ENCODE measurements at regions not wholly inside any gene's neighbourhood (a gene's known extent, or its start where the extent isn't known, plus 50 kb on each side); places are given as distances from the start of the nearest gene placed in this dataset.

- H3K4ac ChIP-seq (replicated peaks; ENCODE audit: insufficient read length, low read depth, low read length): no peak overlapping the region
- no peaks in the 10 kb centered on the region for H3K79me1 ChIP-seq (ENCODE audit: low read depth, low read length)
- H3K4me2 ChIP-seq (ENCODE audit: insufficient read depth in 1 of 2, low read depth in 2 of 2, low read length in 2 of 2): no peak overlapping the region
- H2BK15ac ChIP-seq (ENCODE audit: low read length): no peak overlapping the region
- no peak overlapping the region for H2AK5ac ChIP-seq (ENCODE audit: low read depth, low read length)
- H3K4me1 ChIP-seq (replicated peaks in 1 of 4; ENCODE audit: control insufficient read depth in 3 of 4, insufficient read depth in 4 of 4, low read length in 3 of 4): peaks cover 0 to 3% (median 0%) of the 10 kb centered on the region in 4 experiments; a peak in 1 of 7 replicates
- no peak overlapping the region for H3K4me3 ChIP-seq (ENCODE audit: extremely low read depth in 1 of 4, insufficient read depth in 2 of 4, low read depth in 3 of 4, low read length in 4 of 4)
- no peak overlapping the region for H4K8ac ChIP-seq (ENCODE audit: extremely low read depth, insufficient read depth, low read length)
- no peak overlapping the region for H2AFZ ChIP-seq (ENCODE audit: low read length)
- no peaks in the 10 kb centered on the region for H3K27me3 ChIP-seq (replicated peaks in 1 of 4; ENCODE audit: control insufficient read depth in 3 of 4, extremely low read depth in 1 of 4, insufficient read depth in 3 of 4, low read length in 3 of 4)
- no peak overlapping the region for H4K91ac ChIP-seq (replicated peaks; ENCODE audit: insufficient read length, low read length)
- no peaks in the 10 kb centered on the region for H3K36me3 ChIP-seq (ENCODE audit: control insufficient read depth in 2 of 4, insufficient read depth in 4 of 4, low read length in 3 of 4)
- TF ChIP-seq SP4 (IDR thresholded peaks at IDR 0.05; ENCODE audit: low read length): no peak
- TF ChIP-seq ATF3 (IDR thresholded peaks at IDR 0.05; ENCODE audit: insufficient read depth, low read depth, low read length): no peak
- no peak for TF ChIP-seq SIRT6 (IDR thresholded peaks at IDR 0.05; ENCODE audit: low read length)
- TF ChIP-seq ZNF274 (IDR thresholded peaks at IDR 0.05; ENCODE audit: borderline replicate concordance, extremely low read depth, low read length): no peak
- no peak for TF ChIP-seq GTF2F1 (IDR thresholded peaks at IDR 0.05; ENCODE audit: borderline replicate concordance, low read depth, low read length)
- no peak for TF ChIP-seq BACH1 (IDR thresholded peaks at IDR 0.05; ENCODE audit: low read length)
- TF ChIP-seq TBP (IDR thresholded peaks at IDR 0.05; ENCODE audit: low read depth, low read length): no peak
- TF ChIP-seq TCF12 (IDR thresholded peaks at IDR 0.05; ENCODE audit: low read depth, low read length): no peak
- no peak for TF ChIP-seq CBX8 (IDR thresholded peaks at IDR 0.05; ENCODE audit: borderline replicate concordance, low read depth, low read length)
- no peak for TF ChIP-seq CHD1 (IDR thresholded peaks at IDR 0.05; ENCODE audit: low read depth, low read length)
- TF ChIP-seq CTBP2 (IDR thresholded peaks at IDR 0.05; ENCODE audit: borderline replicate concordance, insufficient read depth, insufficient read length, low read length): no peak
- TF ChIP-seq YY1 (IDR thresholded peaks at IDR 0.05; ENCODE audit: low read depth, low read length): no peak
- no peak for TF ChIP-seq TEAD4 (IDR thresholded peaks at IDR 0.05; ENCODE audit: low read depth, low read length)
- H2BK12ac ChIP-seq (ENCODE audit: low read depth, low read length): no peak overlapping the region
- H4K20me1 ChIP-seq (replicated peaks in 1 of 2; ENCODE audit: control insufficient read depth in 1 of 2, insufficient read depth in 2 of 2, low read length in 2 of 2): no peaks in the 10 kb centered on the region
- H3K9ac ChIP-seq (replicated peaks in 1 of 4; ENCODE audit: extremely low read depth in 1 of 4, low read depth in 3 of 4, low read length in 3 of 4): no peak overlapping the region
- DNase-seq (ENCODE audit: low read depth in 1 of 2, low spot score in 2 of 2): no peak
- H4K5ac ChIP-seq (ENCODE audit: insufficient read length, low read depth, low read length): no peak overlapping the region
- no peak overlapping the region for H2BK120ac ChIP-seq (replicated peaks; ENCODE audit: low read depth, low read length)
- no peak overlapping the region for H2BK5ac ChIP-seq (ENCODE audit: low read depth, low read length)
- H2BK20ac ChIP-seq (ENCODE audit: low read length): no peak overlapping the region
- H3K9me3 ChIP-seq (ENCODE audit: insufficient read depth in 2 of 2, low read depth in 1 of 2, low read length in 1 of 2): no peaks in the 10 kb centered on the region
- no peak overlapping the region for H3K56ac ChIP-seq (replicated peaks; ENCODE audit: insufficient read length, low read depth, low read length)
- H3K23me2 ChIP-seq (ENCODE audit: low read depth, low read length): no peaks in the 10 kb centered on the region
- WGBS, 2 experiments (ENCODE audit: extremely low coverage in 1 of 2, insufficient coverage in 1 of 2, insufficient read length in 1 of 2, insufficient replicate concordance in 2 of 2, low coverage in 1 of 2, low lambda C conversion rate in 2 of 2, missing lambda C conversion rate in 1 of 2): 93% methylated on average over 3 of the region's 3 CpGs; no CpG with 5 or more reads in 1 of the 2 experiments
- H3K27ac ChIP-seq (ENCODE audit: low read depth, low read length): no peak overlapping the region
- H3K18ac ChIP-seq (ENCODE audit: extremely low read depth, low read length): no peak overlapping the region
- no peaks in the 10 kb centered on the region for H3K79me2 ChIP-seq (ENCODE audit: control insufficient read depth in 1 of 2, insufficient read depth in 2 of 2, low read length in 2 of 2)
- POLR2A ChIA-PET (ENCODE audit: partially characterized antibody): interaction anchor here (0.6 kb wide), 1 partner anchor 542 kb away, joined by 3 read pairs; no protein-coding TSS in a partner anchor
- no peak for FAIRE-seq
- CTCF ChIA-PET (ENCODE audit: partially characterized antibody): interaction anchor here (0.5 to 0.9 kb wide), 3 partner anchors 44 to 618 kb away, joined by 3 read pairs; no protein-coding TSS in a partner anchor
- no peak overlapping the region for H3K23ac ChIP-seq (ENCODE audit: insufficient read length)
- no peak overlapping the region for H3K14ac ChIP-seq (ENCODE audit: insufficient read length)
Measured at GRCh38 chr7:41093141-41093540, 609.7 kb downstream of the INHBA start.
